GM12878 (cell line): ENCODE measurements at regions not wholly inside any gene's neighbourhood (a gene's known extent, or its start where the extent isn't known, plus 50 kb on each side); places are given as distances from the start of the nearest gene placed in this dataset.

Experiments used
- ATAC-seq: fragments of 200-7000 bp; cut with Tn5 transposase; 3 replicates; pipeline ENCODE4 v1.9.1; 2020; ENCODE audit warnings: mild to moderate bottlenecking, moderate library complexity
- BruUV-seq: library from RNA; stranded (reverse); fragments of 400-500 nt; replicated peaks from 2 replicates; lab custom pipeline; 2021; lab: Mats Ljungman, UMichigan
- CTCF ChIA-PET: fragments of 300-600 bp; sonication (Branson Sonifier 250); formaldehyde crosslinking; extraction: SDS; loops from one replicate; lab custom pipeline; 2021; ENCODE audit warnings: inconsistent platforms; lab: Yijun Ruan, JAX
- POLR2A ChIA-PET: fragments of 350-600 bp; formaldehyde crosslinking; extraction: SDS; loops from one replicate; lab custom pipeline; 2021; ENCODE audit warnings: inconsistent platforms; lab: Charles Lee
- RAD21 ChIA-PET: fragments of 300-600 bp; sonication (Branson Sonifier 250); formaldehyde crosslinking; loops from one replicate; lab custom pipeline; 2023; ENCODE audit warnings: antibody characterized with exemption; ENCODE audit not compliant: unreplicated experiment; lab: Charles Lee
- SMC1A ChIA-PET: fragments of 300-600 bp; sonication (Branson Sonifier 250); formaldehyde crosslinking; loops from one replicate; lab custom pipeline; 2023; ENCODE audit not compliant: unreplicated experiment, uncharacterized antibody; lab: Charles Lee
- DNase-seq: peaks from one replicate; pipeline ENCODE4 v3.0.0-alpha.2; 2011; ENCODE audit warnings: low read depth, low spot score
- FAIRE-seq: peaks from 3 replicates; lab custom pipeline; 2011; peaks lifted over from hg19 to GRCh38; lab: Jason Lieb, UNC
- H2AFZ ChIP-seq: 2 replicates; pipeline ENCODE4 v1.6.0; 2011; ENCODE audit warnings: low read depth, low read length, control low read depth; ENCODE audit not compliant: control insufficient read depth
- H3K27ac ChIP-seq: 2 replicates; pipeline ENCODE4 v1.5.1; 2011; ENCODE audit warnings: control low read depth; ENCODE audit not compliant: control insufficient read depth, insufficient read depth
- H3K27me3 ChIP-seq, 2 experiments: replicated peaks in 1 of 2; 2 replicates each; pipeline versions ENCODE4 v1.6.0 to v1.6.1; 2011; ENCODE audit warnings: low read length in 1 of 2; ENCODE audit not compliant: control insufficient read depth in 2 of 2, insufficient read depth in 2 of 2
- H3K36me3 ChIP-seq, 2 experiments: 2 replicates each; pipeline ENCODE4 v1.5.1; 2011; ENCODE audit warnings: low read length in 1 of 2; ENCODE audit not compliant: control insufficient read depth in 2 of 2, insufficient read depth in 2 of 2
- H3K4me1 ChIP-seq: 2 replicates; pipeline ENCODE4 v1.6.1; 2011; ENCODE audit warnings: mild to moderate bottlenecking, low read length, moderate library complexity, mixed read lengths; ENCODE audit not compliant: control insufficient read depth, insufficient read depth
- H3K4me2 ChIP-seq: 2 replicates; pipeline ENCODE4 v1.6.0; 2011; ENCODE audit warnings: control low read depth; ENCODE audit not compliant: control insufficient read depth, insufficient read depth
- H3K4me3 ChIP-seq: fragments of 200-600 bp; sonication (generic); 2 replicates; pipeline ENCODE4 v1.5.1; 2016
- H3K79me2 ChIP-seq: 2 replicates; pipeline ENCODE4 v1.6.0; 2011; ENCODE audit warnings: low read length; ENCODE audit not compliant: control insufficient read depth, insufficient read depth
- H3K9ac ChIP-seq: 2 replicates; pipeline ENCODE4 v1.8.0; 2011; ENCODE audit warnings: low read length, control low read depth, mixed read lengths; ENCODE audit not compliant: control insufficient read depth, insufficient read depth
- H3K9me3 ChIP-seq: replicated peaks from 3 replicates; pipeline ENCODE4 v1.5.1; 2011; ENCODE audit warnings: mild to moderate bottlenecking, low read length; ENCODE audit not compliant: control insufficient read depth, insufficient read depth
- H4K20me1 ChIP-seq: 2 replicates; pipeline ENCODE4 v1.6.0; 2011; ENCODE audit not compliant: control insufficient read depth, insufficient read depth
- ATF7 ChIP-seq: fragments of 450-650 bp; IDR thresholded peaks from 2 replicates; pipeline ENCODE4 v1.6.1; 2016; ENCODE audit warnings: low read depth, mild to moderate bottlenecking
- CREB1 ChIP-seq: IDR thresholded peaks from 2 replicates; pipeline ENCODE4 v1.6.1; 2012; ENCODE audit warnings: low read depth, mild to moderate bottlenecking, inconsistent platforms
- CREM ChIP-seq: IDR thresholded peaks from 2 replicates; pipeline ENCODE4 v1.6.1; 2014; ENCODE audit warnings: antibody characterized with exemption, low read depth
- ESRRA ChIP-seq: IDR thresholded peaks from 2 replicates; pipeline ENCODE4 v1.6.1; 2012; ENCODE audit warnings: mild to moderate bottlenecking, low read length, improper control_type of control experiment
- HCFC1 ChIP-seq: fragments of 150-350 bp; IDR thresholded peaks from 2 replicates; pipeline ENCODE4 v1.6.1; 2014; ENCODE audit warnings: low read length
- HDAC6 ChIP-seq: fragments of 200-600 bp; sonication (generic); IDR thresholded peaks from one replicate; pipeline ENCODE4 v1.8.0; 2017; ENCODE audit warnings: antibody characterized with exemption; ENCODE audit not compliant: unreplicated experiment
- KLF5 ChIP-seq: fragments of 450-650 bp; IDR thresholded peaks from 2 replicates; pipeline ENCODE4 v1.6.1; 2014; ENCODE audit warnings: mild to moderate bottlenecking; ENCODE audit not compliant: partially characterized antibody
- MTA2 ChIP-seq: fragments of 450-650 bp; IDR thresholded peaks from 2 replicates; pipeline ENCODE4 v1.6.1; 2016; ENCODE audit warnings: low read depth, mild to moderate bottlenecking, moderate library complexity
- POLR2AphosphoS2 ChIP-seq: IDR thresholded peaks from 2 replicates; pipeline ENCODE4 v1.6.1; 2011; ENCODE audit warnings: low read depth, mild to moderate bottlenecking, low read length, improper control_type of control experiment, moderate library complexity
- TCF7 ChIP-seq: IDR thresholded peaks from 2 replicates; pipeline ENCODE4 v1.6.1; 2014; ENCODE audit warnings: antibody characterized with exemption, borderline replicate concordance
- ZNF217 ChIP-seq: fragments of 450-650 bp; IDR thresholded peaks from 2 replicates; pipeline ENCODE4 v1.6.1; 2017; ENCODE audit warnings: antibody characterized with exemption, mild to moderate bottlenecking
- WGBS: methylation state at CpG from one replicate; pipeline ENCODE4 v1.1.6; 2016; ENCODE audit warnings: low lambda C conversion rate; ENCODE audit not compliant: insufficient replicate concordance, insufficient coverage; ENCODE audit errors: missing lambda C conversion rate; 5-methylcytosine and 5-hydroxymethylcytosine counted together
- in situ Hi-C: fragments of 300-500 bp; cut with MboI; formaldehyde crosslinking; loops from 9 replicates; pipeline ENCODE4 v1.14.3; 2018; ENCODE audit warnings: mixed read lengths
- intact Hi-C: fragments of 100-400 bp; cut with micrococcal nuclease; formaldehyde crosslinking; loops from one replicate; pipeline ENCODE4 v1.14.2; 2022; ENCODE audit not compliant: unreplicated experiment
- TF ChIP-seq, protein P1 (sequence below): fragments of 450-650 bp; IDR thresholded peaks from 2 replicates; pipeline ENCODE4 v1.6.1; 2018; ENCODE audit warnings: mild to moderate bottlenecking, low read depth, moderate library complexity; ENCODE audit not compliant: partially characterized antibody
- TF ChIP-seq, protein P2 (sequence below): fragments of 450-650 bp; IDR thresholded peaks from 2 replicates; pipeline ENCODE4 v1.6.1; 2016; ENCODE audit warnings: mild to moderate bottlenecking
- TF ChIP-seq, protein P3 (sequence below): fragments of 450-650 bp; IDR thresholded peaks from 2 replicates; pipeline ENCODE4 v1.6.1; 2016; ENCODE audit warnings: mild to moderate bottlenecking
- TF ChIP-seq, protein P4 (sequence below): IDR thresholded peaks from 2 replicates; pipeline ENCODE4 v1.6.1; 2011; ENCODE audit warnings: low read depth, low read length, improper control_type of control experiment, borderline replicate concordance

- Histone ChIP-seq H3K4me1 (peaks cover 54% of the 10 kb centered on the region), H4K20me1 (no peaks in the 10 kb centered on the region), H3K9ac (no peak overlapping the region), H3K4me3 (no peak overlapping the region), H2AFZ (no peak overlapping the region), H3K9me3 (no peaks in the 10 kb centered on the region), H3K4me2 (no peak overlapping the region), H3K36me3 (no peaks in the 10 kb centered on the region), H3K27ac (peak overlapping the region; percentile 42), H3K79me2 (peaks cover 12% of the 10 kb centered on the region), H3K27me3 (no peaks in the 10 kb centered on the region)
- ChIA-PET CTCF (interaction anchor here (0.7 to 10.1 kb wide), 10 partner anchors 211 to 916 kb away, joined by 3 to 195 read pairs (median 6); no protein-coding TSS in a partner anchor), RAD21 (interaction anchor here (0.8 to 9.2 kb wide), 15 partner anchors 12 to 423 kb away, joined by 3 to 141 read pairs (median 4); no protein-coding TSS in a partner anchor), SMC1A (interaction anchor here (0.5 to 9.6 kb wide), 14 partner anchors 12 to 492 kb away, joined by 3 to 189 read pairs (median 7); no protein-coding TSS in a partner anchor), POLR2A (no interaction called here)
- in situ Hi-C loops (loop anchor here (5.0 kb wide), 1 partner anchor 62 kb away; no protein-coding TSS in a partner anchor), intact Hi-C loops (no loop called here)
- 72% methylated on average over 2 of the region's 2 CpGs for WGBS
- FAIRE-seq (no peak), ATAC-seq (peak; percentile 3; the same call in 2 of the 3 replicates), DNase-seq (no peak)
- BruUV-seq = no TSS peak
- TF ChIP-seq ESRRA (no peak), HCFC1 (no peak), HDAC6 (no peak), CREB1 (0 out of 2 replicates have a peak, but pooled peaks have one; percentile 37), ZNF217 (no peak), POLR2AphosphoS2 (no peak), KLF5 (no peak), TCF7 (no peak), ATF7 (no peak), CREM (0 out of 2 replicates have a peak, but pooled peaks have one; percentile 31), MTA2 (no peak)
- TF ChIP-seq, protein P1, sequence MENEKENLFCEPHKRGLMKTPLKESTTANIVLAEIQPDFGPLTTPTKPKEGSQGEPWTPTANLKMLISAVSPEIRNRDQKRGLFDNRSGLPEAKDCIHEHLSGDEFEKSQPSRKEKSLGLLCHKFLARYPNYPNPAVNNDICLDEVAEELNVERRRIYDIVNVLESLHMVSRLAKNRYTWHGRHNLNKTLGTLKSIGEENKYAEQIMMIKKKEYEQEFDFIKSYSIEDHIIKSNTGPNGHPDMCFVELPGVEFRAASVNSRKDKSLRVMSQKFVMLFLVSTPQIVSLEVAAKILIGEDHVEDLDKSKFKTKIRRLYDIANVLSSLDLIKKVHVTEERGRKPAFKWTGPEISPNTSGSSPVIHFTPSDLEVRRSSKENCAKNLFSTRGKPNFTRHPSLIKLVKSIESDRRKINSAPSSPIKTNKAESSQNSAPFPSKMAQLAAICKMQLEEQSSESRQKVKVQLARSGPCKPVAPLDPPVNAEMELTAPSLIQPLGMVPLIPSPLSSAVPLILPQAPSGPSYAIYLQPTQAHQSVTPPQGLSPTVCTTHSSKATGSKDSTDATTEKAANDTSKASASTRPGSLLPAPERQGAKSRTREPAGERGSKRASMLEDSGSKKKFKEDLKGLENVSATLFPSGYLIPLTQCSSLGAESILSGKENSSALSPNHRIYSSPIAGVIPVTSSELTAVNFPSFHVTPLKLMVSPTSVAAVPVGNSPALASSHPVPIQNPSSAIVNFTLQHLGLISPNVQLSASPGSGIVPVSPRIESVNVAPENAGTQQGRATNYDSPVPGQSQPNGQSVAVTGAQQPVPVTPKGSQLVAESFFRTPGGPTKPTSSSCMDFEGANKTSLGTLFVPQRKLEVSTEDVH = no peak
- TF ChIP-seq, protein P2, sequence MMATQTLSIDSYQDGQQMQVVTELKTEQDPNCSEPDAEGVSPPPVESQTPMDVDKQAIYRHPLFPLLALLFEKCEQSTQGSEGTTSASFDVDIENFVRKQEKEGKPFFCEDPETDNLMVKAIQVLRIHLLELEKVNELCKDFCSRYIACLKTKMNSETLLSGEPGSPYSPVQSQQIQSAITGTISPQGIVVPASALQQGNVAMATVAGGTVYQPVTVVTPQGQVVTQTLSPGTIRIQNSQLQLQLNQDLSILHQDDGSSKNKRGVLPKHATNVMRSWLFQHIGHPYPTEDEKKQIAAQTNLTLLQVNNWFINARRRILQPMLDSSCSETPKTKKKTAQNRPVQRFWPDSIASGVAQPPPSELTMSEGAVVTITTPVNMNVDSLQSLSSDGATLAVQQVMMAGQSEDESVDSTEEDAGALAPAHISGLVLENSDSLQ = peak; percentile 10; the same call in 1 of the 2 replicates
- TF ChIP-seq, protein P3, sequence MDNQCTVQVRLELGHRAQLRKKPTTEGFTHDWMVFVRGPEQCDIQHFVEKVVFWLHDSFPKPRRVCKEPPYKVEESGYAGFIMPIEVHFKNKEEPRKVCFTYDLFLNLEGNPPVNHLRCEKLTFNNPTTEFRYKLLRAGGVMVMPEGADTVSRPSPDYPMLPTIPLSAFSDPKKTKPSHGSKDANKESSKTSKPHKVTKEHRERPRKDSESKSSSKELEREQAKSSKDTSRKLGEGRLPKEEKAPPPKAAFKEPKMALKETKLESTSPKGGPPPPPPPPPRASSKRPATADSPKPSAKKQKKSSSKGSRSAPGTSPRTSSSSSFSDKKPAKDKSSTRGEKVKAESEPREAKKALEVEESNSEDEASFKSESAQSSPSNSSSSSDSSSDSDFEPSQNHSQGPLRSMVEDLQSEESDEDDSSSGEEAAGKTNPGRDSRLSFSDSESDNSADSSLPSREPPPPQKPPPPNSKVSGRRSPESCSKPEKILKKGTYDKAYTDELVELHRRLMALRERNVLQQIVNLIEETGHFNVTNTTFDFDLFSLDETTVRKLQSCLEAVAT = no peak
- TF ChIP-seq, protein P4, sequence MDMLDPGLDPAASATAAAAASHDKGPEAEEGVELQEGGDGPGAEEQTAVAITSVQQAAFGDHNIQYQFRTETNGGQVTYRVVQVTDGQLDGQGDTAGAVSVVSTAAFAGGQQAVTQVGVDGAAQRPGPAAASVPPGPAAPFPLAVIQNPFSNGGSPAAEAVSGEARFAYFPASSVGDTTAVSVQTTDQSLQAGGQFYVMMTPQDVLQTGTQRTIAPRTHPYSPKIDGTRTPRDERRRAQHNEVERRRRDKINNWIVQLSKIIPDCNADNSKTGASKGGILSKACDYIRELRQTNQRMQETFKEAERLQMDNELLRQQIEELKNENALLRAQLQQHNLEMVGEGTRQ = no peak
These were observed 96.6 kb downstream of the TMEM17 start for GRCh38 chr2:62409442-62409841.
